H9 (cell line): ENCODE measurements at regions not wholly inside any gene's neighbourhood (a gene's known extent, or its start where the extent isn't known, plus 50 kb on each side); places are given as distances from the start of the nearest gene placed in this dataset.

Source experiments
- DNase-seq: peaks from one replicate; pipeline ENCODE4 v3.0.0-alpha.2; 2017
- H2AFZ ChIP-seq: one replicate; pipeline ENCODE4 v1.6.1; 2013; ENCODE audit warnings: mild to moderate bottlenecking, low read length, control low read depth, moderate library complexity
- H2AK5ac ChIP-seq: 2 replicates; pipeline ENCODE4 v1.6.1; 2013; ENCODE audit warnings: low read length, control low read depth, mixed read lengths; ENCODE audit not compliant: insufficient read length
- H2BK120ac ChIP-seq: one replicate; pipeline ENCODE4 v1.6.1; 2013; ENCODE audit warnings: low read depth, mild to moderate bottlenecking, low read length, control low read depth, inconsistent platforms; ENCODE audit not compliant: poor library complexity, severe bottlenecking
- H2BK12ac ChIP-seq: 2 replicates; pipeline ENCODE4 v1.6.1; 2013; ENCODE audit warnings: low read length, control low read depth, mixed read lengths, low read depth; ENCODE audit not compliant: insufficient read length
- H2BK15ac ChIP-seq: 2 replicates; pipeline ENCODE4 v1.6.1; 2013; ENCODE audit warnings: low read depth, low read length, control low read depth
- H2BK20ac ChIP-seq: one replicate; pipeline ENCODE4 v1.6.1; 2013; ENCODE audit warnings: low read depth, mild to moderate bottlenecking, low read length, control low read depth, inconsistent platforms; ENCODE audit not compliant: poor library complexity, severe bottlenecking
- H2BK5ac ChIP-seq: 2 replicates; pipeline ENCODE4 v1.6.1; 2013; ENCODE audit warnings: low read length, control low read depth, mixed read lengths; ENCODE audit not compliant: insufficient read length
- H3K14ac ChIP-seq: 2 replicates; pipeline ENCODE4 v1.6.1; 2013; ENCODE audit warnings: low read length, control low read depth; ENCODE audit not compliant: insufficient read depth
- H3K18ac ChIP-seq: 2 replicates; pipeline ENCODE4 v1.6.1; 2013; ENCODE audit warnings: low read depth, mild to moderate bottlenecking, mixed read lengths, low read length, control low read depth; ENCODE audit not compliant: insufficient read length
- H3K23ac ChIP-seq: 2 replicates; pipeline ENCODE4 v1.6.1; 2013; ENCODE audit warnings: low read length, control low read depth, mixed read lengths, low read depth; ENCODE audit not compliant: insufficient read length
- H3K23me2 ChIP-seq: 2 replicates; pipeline ENCODE4 v1.6.1; 2013; ENCODE audit warnings: low read depth, mild to moderate bottlenecking, mixed read lengths, low read length, control low read depth; ENCODE audit not compliant: insufficient read length, poor library complexity, severe bottlenecking
- H3K27ac ChIP-seq: 2 replicates; pipeline ENCODE4 v1.5.1; 2013; ENCODE audit warnings: low read length, control low read depth, mixed read lengths, low read depth; ENCODE audit not compliant: insufficient read length
- H3K27me3 ChIP-seq: 2 replicates; pipeline ENCODE4 v1.6.1; 2013; ENCODE audit warnings: low read length, control low read depth, inconsistent platforms; ENCODE audit not compliant: insufficient read depth
- H3K4ac ChIP-seq: 2 replicates; pipeline ENCODE4 v1.6.1; 2013; ENCODE audit warnings: low read depth, mild to moderate bottlenecking, control low read depth, inconsistent platforms, low read length, moderate library complexity
- H3K4me1 ChIP-seq: 2 replicates; pipeline ENCODE4 v1.6.1; 2013; ENCODE audit warnings: low read length, control low read depth, inconsistent platforms; ENCODE audit not compliant: insufficient read depth
- H3K4me2 ChIP-seq: 2 replicates; pipeline ENCODE4 v1.6.1; 2013; ENCODE audit warnings: low read length, control low read depth, mixed read lengths; ENCODE audit not compliant: insufficient read length, insufficient read depth
- H3K56ac ChIP-seq: 2 replicates; pipeline ENCODE4 v1.6.1; 2013; ENCODE audit warnings: low read depth, mild to moderate bottlenecking, mixed read lengths, low read length, control low read depth; ENCODE audit not compliant: insufficient read length
- H3K79me1 ChIP-seq: 2 replicates; pipeline ENCODE4 v1.6.1; 2013; ENCODE audit warnings: low read depth, mild to moderate bottlenecking, moderate library complexity, low read length, control low read depth, inconsistent platforms; ENCODE audit not compliant: insufficient read depth, poor library complexity, severe bottlenecking
- H3K79me2 ChIP-seq: 2 replicates; pipeline ENCODE4 v1.6.1; 2013; ENCODE audit warnings: low read length, control low read depth, inconsistent platforms; ENCODE audit not compliant: insufficient read depth
- H3K9ac ChIP-seq: 2 replicates; pipeline ENCODE4 v1.6.1; 2013; ENCODE audit warnings: low read length, control low read depth, mixed read lengths; ENCODE audit not compliant: insufficient read length; ENCODE audit errors: extremely low read depth
- H3K9me3 ChIP-seq: one replicate; pipeline ENCODE4 v1.6.1; 2013; ENCODE audit warnings: low read depth, low read length, inconsistent platforms; ENCODE audit not compliant: control insufficient read depth
- H3T11ph ChIP-seq: one replicate; pipeline ENCODE4 v1.6.1; 2013; ENCODE audit warnings: mild to moderate bottlenecking, low read length, control low read depth, inconsistent platforms
- H4K20me1 ChIP-seq: one replicate; pipeline ENCODE4 v1.6.1; 2013; ENCODE audit not compliant: control insufficient read depth, insufficient read length, insufficient read depth
- H4K5ac ChIP-seq: 2 replicates; pipeline ENCODE4 v1.6.1; 2013; ENCODE audit warnings: low read depth, mild to moderate bottlenecking, mixed read lengths, low read length, control low read depth; ENCODE audit not compliant: insufficient read length
- H4K8ac ChIP-seq: replicated peaks from 2 replicates; pipeline ENCODE4 v1.6.1; 2013; ENCODE audit warnings: low read length, control low read depth, mixed read lengths, low read depth; ENCODE audit not compliant: insufficient read length
- H4K91ac ChIP-seq: 2 replicates; pipeline ENCODE4 v1.6.1; 2013; ENCODE audit warnings: low read depth, mild to moderate bottlenecking, moderate library complexity, mixed read lengths, low read length, control low read depth; ENCODE audit not compliant: insufficient read length
- H3K27ac Mint-ChIP-seq, 3 experiments: 2 replicates in 2 of 3; 3 replicates in 1 of 3; pipeline ENCODE4 v1.8.0; 2020 to 2021; ENCODE audit warnings: mixed read lengths in 3 of 3, mild to moderate bottlenecking in 1 of 3, moderate library complexity in 1 of 3
- H3K27me3 Mint-ChIP-seq: 2 replicates; pipeline ENCODE4 v1.8.0; 2021; ENCODE audit warnings: low read depth, mild to moderate bottlenecking, moderate library complexity, mixed read lengths
- H3K36me3 Mint-ChIP-seq, 3 experiments: 2 replicates in 2 of 3; 3 replicates in 1 of 3; pipeline ENCODE4 v1.8.0; 2020 to 2021; ENCODE audit warnings: low read depth in 3 of 3, mixed read lengths in 3 of 3; ENCODE audit not compliant: insufficient read depth in 1 of 3
- H3K4me1 Mint-ChIP-seq, 2 experiments: 2 replicates each; pipeline ENCODE4 v1.8.0; 2020; ENCODE audit warnings: mixed read lengths in 2 of 2
- H3K4me3 Mint-ChIP-seq, 2 experiments: 2 replicates in 1 of 2; 3 replicates in 1 of 2; pipeline ENCODE4 v1.8.0; 2020 to 2021; ENCODE audit warnings: mild to moderate bottlenecking in 2 of 2, mixed read lengths in 2 of 2, moderate library complexity in 1 of 2
- H3K9me3 Mint-ChIP-seq, 2 experiments: 2 replicates in 1 of 2; 3 replicates in 1 of 2; pipeline ENCODE4 v1.8.0; 2020; ENCODE audit warnings: mild to moderate bottlenecking in 2 of 2, mixed read lengths in 2 of 2, moderate library complexity in 1 of 2
- CTCF ChIP-seq: fragments of 200-600 bp; sonication (generic); conservative IDR thresholded peaks from 3 replicates; pipeline ENCODE4 v1.8.0; 2021; ENCODE audit warnings: antibody characterized with exemption, mild to moderate bottlenecking
- WGBS: extraction: QIAGEN DNeasy Blood & Tissue Kit; methylation state at CpG from one replicate; pipeline ENCODE4 v1.1.7; 2013; ENCODE audit warnings: missing lambda C conversion rate, low lambda C conversion rate, mixed read lengths; ENCODE audit not compliant: insufficient read length; ENCODE audit errors: extremely low coverage; 5-methylcytosine and 5-hydroxymethylcytosine counted together

DNA sequence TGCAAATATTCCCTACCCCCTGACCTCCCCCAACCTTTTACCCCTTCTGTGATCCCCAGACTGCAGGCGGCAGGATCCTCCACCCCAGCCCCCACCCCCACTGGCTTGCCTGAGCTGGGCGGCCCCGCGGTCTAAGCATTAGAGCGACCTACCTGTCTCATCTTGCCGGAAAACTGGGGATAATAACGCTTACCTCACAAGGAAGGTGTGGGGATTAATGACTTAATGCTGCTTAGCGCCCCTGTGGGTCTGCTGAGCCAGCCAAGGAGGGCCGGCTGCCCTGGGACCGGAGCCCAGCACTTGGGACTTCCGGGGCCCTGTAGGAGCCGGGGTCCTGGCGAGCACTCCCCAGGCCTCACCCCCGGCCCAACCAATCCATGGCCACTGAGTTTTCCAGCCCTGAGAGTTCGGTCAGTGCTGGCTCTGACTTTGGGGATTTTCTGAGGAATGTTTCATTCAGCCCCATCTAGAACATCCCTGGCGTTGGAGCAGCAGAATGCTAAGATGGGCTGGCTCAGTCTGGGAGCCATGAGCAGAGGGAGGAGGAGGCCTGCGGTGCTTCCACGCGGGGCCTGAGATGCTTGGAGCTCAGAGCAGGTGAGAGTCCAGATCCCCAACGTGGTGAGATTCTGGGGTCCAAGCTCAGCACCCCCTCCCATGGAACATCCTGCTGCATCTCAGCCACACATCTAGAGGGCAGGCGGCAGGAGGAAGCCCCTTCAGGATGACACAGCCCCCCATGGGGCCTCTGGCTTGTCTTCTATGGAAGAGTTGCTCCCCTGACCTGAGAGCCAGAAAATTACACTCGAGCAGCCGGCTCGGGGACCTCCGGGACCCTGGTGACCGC is 97.9 kb downstream of the RIPK4 start:
- H4K8ac ChIP-seq, result no peak overlapping the region
- no peak overlapping the region for H3K14ac ChIP-seq
- H2AFZ ChIP-seq, result no peak overlapping the region
- no peak overlapping the region for H2BK15ac ChIP-seq
- no peak overlapping the region for H3T11ph ChIP-seq
- no peaks in the 10 kb centered on the region; the same call in 1 of the 2 replicates for H3K4me1 ChIP-seq
- no peaks in the 10 kb centered on the region for H4K20me1 ChIP-seq
- H2AK5ac ChIP-seq, result no peak overlapping the region
- H3K56ac ChIP-seq, result no peak overlapping the region
- H3K4me3 Mint-ChIP-seq, result no peak overlapping the region
- WGBS, result no CpG with 5 or more reads among the region's 26 CpGs
- no peaks in the 10 kb centered on the region for H3K9me3 ChIP-seq
- 0 out of 7 replicates have a peak overlapping the region, but pooled peaks of 1 of the 3 experiments have one; percentile 79 for H3K27ac Mint-ChIP-seq
- no peak for TF ChIP-seq CTCF
- H3K27me3 Mint-ChIP-seq, result peaks cover 9% of the 10 kb centered on the region
- H3K27me3 ChIP-seq, result no peaks in the 10 kb centered on the region
- no peak overlapping the region for H2BK5ac ChIP-seq
- H3K36me3 Mint-ChIP-seq, result no peaks in the 10 kb centered on the region; a peak in 1 of 7 replicates
- no peak overlapping the region for H3K18ac ChIP-seq
- no peak for DNase-seq
- H3K23me2 ChIP-seq, result no peaks in the 10 kb centered on the region
- H3K4ac ChIP-seq, result no peak overlapping the region
- no peak overlapping the region for H4K91ac ChIP-seq
- no peak overlapping the region for H2BK120ac ChIP-seq
- H2BK12ac ChIP-seq, result no peak overlapping the region
- H3K79me2 ChIP-seq, result no peaks in the 10 kb centered on the region
- H3K9me3 Mint-ChIP-seq, result no peaks in the 10 kb centered on the region
- no peaks in the 10 kb centered on the region for H3K79me1 ChIP-seq
- no peak overlapping the region for H3K23ac ChIP-seq
- H3K4me1 Mint-ChIP-seq, result peaks cover 5 to 11% of the 10 kb centered on the region in 2 experiments; a peak in 3 of 4 replicates
- no peak overlapping the region for H2BK20ac ChIP-seq
- no peak overlapping the region for H4K5ac ChIP-seq
- no peak overlapping the region for H3K4me2 ChIP-seq
- H3K9ac ChIP-seq, result no peak overlapping the region
- H3K27ac ChIP-seq, result no peak overlapping the region
